ENCODE measurements at regions not wholly inside any gene's neighbourhood (a gene's known extent, or its start where the extent isn't known, plus 50 kb on each side); places are given as distances from the start of the nearest gene placed in this dataset.

GRCh38 chr5:176724472-176724871, 77.2 kb downstream of the TSPAN17 start:
- TF ChIP-seq POLR2A (IDR thresholded peaks at IDR 0.05) (no peak), EP300 (IDR thresholded peaks at IDR 0.05) (no peak), CTCF (IDR thresholded peaks at IDR 0.05) (no peak), POLR2AphosphoS5 (IDR thresholded peaks at IDR 0.05) (no peak)
- WGBS, 2 donors = 69 to 73% methylated on average over 8 of the region's 8 CpGs
- H3K36me3 ChIP-seq = no peaks in the 10 kb centered on the region
- intact Hi-C loops (cut with DNase I) = no loop called here
- no peaks in the 10 kb centered on the region for H3K4me1 ChIP-seq
- DNase-seq = no peak
- H3K9me3 ChIP-seq = no peaks in the 10 kb centered on the region
- no peak overlapping the region for H3K27ac ChIP-seq
- H3K4me3 ChIP-seq = no peak overlapping the region
- H3K27me3 ChIP-seq = peaks cover 0 to 45% (median 12%) of the 10 kb centered on the region in 3 donors

- Histone ChIP-seq H3K9me3 (no peaks in the 10 kb centered on the region), H3K4me1 (no peaks in the 10 kb centered on the region), H3K4me3 (no peak overlapping the region), H3K27me3 (peaks cover 0 to 45% (median 12%) of the 10 kb centered on the region in 3 donors), H3K36me3 (no peaks in the 10 kb centered on the region), H3K27ac (no peak overlapping the region)
- WGBS, 2 donors = 40 to 55% methylated on average over 22 of the region's 22 CpGs
- intact Hi-C loops (cut with DNase I) = no loop called here
- no peak for TF ChIP-seq POLR2A (IDR thresholded peaks at IDR 0.05)
- TF ChIP-seq EP300 (IDR thresholded peaks at IDR 0.05) = no peak
- TF ChIP-seq CTCF (IDR thresholded peaks at IDR 0.05) = no peak
- no peak for TF ChIP-seq POLR2AphosphoS5 (IDR thresholded peaks at IDR 0.05)
- no peak for DNase-seq
Observed at GRCh38 chr5:176725521-176726280, 78.4 kb downstream of the TSPAN17 start.

GRCh38 chr5:176726746-176727527, 79.7 kb downstream of the TSPAN17 start:
- no peak for DNase-seq
- Histone ChIP-seq H3K4me3 (no peak overlapping the region), H3K36me3 (no peaks in the 10 kb centered on the region), H3K4me1 (no peaks in the 10 kb centered on the region), H3K9me3 (no peaks in the 10 kb centered on the region), H3K27me3 (peaks cover 0 to 45% (median 12%) of the 10 kb centered on the region in 3 donors), H3K27ac (no peak overlapping the region)
- WGBS, 2 donors = 70 to 83% methylated on average over 25 of the region's 25 CpGs
- intact Hi-C loops (cut with DNase I) = no loop called here
- no peak for TF ChIP-seq CTCF (IDR thresholded peaks at IDR 0.05)

- Histone ChIP-seq H3K36me3 (no peaks in the 10 kb centered on the region), H3K27ac (no peak overlapping the region), H3K9me3 (no peaks in the 10 kb centered on the region), H3K27me3 (peaks cover 0 to 50% (median 12%) of the 10 kb centered on the region in 3 donors), H3K4me3 (no peak overlapping the region), H3K4me1 (no peaks in the 10 kb centered on the region)
- DNase-seq = no peak
- TF ChIP-seq POLR2AphosphoS5 (IDR thresholded peaks at IDR 0.05) (no peak), CTCF (IDR thresholded peaks at IDR 0.05) (no peak), POLR2A (IDR thresholded peaks at IDR 0.05) (no peak), EP300 (IDR thresholded peaks at IDR 0.05) (no peak)
- 91% methylated on average over 12 of the region's 12 CpGs for WGBS, 2 donors
- intact Hi-C loops (cut with DNase I) = no loop called here
Observed at GRCh38 chr5:176727528-176727900, 80.2 kb downstream of the TSPAN17 start.

Data from sigmoid colon (tissue), 6 donors.